ENCODE measurements at regions not wholly inside any gene's neighbourhood (a gene's known extent, or its start where the extent isn't known, plus 50 kb on each side); places are given as distances from the start of the nearest gene placed in this dataset.
A peak's percentile ranks its signal among the peaks of the same experiment; 100 is the strongest.

- Histone ChIP-seq H3K27ac (ENCODE audit: low read depth in 1 of 2, low read length in 2 of 2) (no peak overlapping the region), H3K4me1 (ENCODE audit: control insufficient read depth in 4 of 4, insufficient read depth in 4 of 4, low read length in 3 of 4) (no peaks in the 10 kb centered on the region), H3K9me3 (ENCODE audit: control insufficient read depth in 4 of 4, low read length in 3 of 4) (no peaks in the 10 kb centered on the region), H3K9ac (ENCODE audit: low read depth in 1 of 2, low read length in 2 of 2) (no peak overlapping the region), H3K27me3 (ENCODE audit: control insufficient read depth in 4 of 4, insufficient read depth in 4 of 4, low read length in 3 of 4) (peaks cover 0 to 3% (median 0%) of the 10 kb centered on the region in 4 donors), H3K36me3 (ENCODE audit: control insufficient read depth in 4 of 4, insufficient read depth in 3 of 4, low read depth in 1 of 4, low read length in 3 of 4) (no peaks in the 10 kb centered on the region), H3K4me3 (ENCODE audit: low read depth in 1 of 3, low read length in 3 of 3) (no peak overlapping the region)
- no peak for DNase-seq (ENCODE audit: low spot score)
- 97% methylated on average over 1 of the region's 1 CpG for WGBS
- no peak for TF ChIP-seq FOXA1 (IDR thresholded peaks at IDR 0.05)
- no peak for TF ChIP-seq NR2F2 (IDR thresholded peaks at IDR 0.05)
- no peak for TF ChIP-seq HNF4A (conservative IDR thresholded peaks at IDR 0.05)
- no peak for TF ChIP-seq RAD21 (IDR thresholded peaks at IDR 0.05)
- no peak for TF ChIP-seq MAX (IDR thresholded peaks at IDR 0.05)
- no peak for TF ChIP-seq ZBTB33 (IDR thresholded peaks at IDR 0.05)
- TF ChIP-seq GABPA (IDR thresholded peaks at IDR 0.05 in 1 of 2, conservative IDR thresholded peaks at IDR 0.05 in 1 of 2): no peak
- no peak for TF ChIP-seq REST (IDR thresholded peaks at IDR 0.05)
- TF ChIP-seq SP1 (IDR thresholded peaks at IDR 0.05): no peak
- TF ChIP-seq EGR1 (IDR thresholded peaks at IDR 0.05; ENCODE audit: low read depth in 2 of 2): no peak
- no peak for TF ChIP-seq ATF3 (IDR thresholded peaks at IDR 0.05)
- TF ChIP-seq RXRA (IDR thresholded peaks at IDR 0.05): no peak
Observed at GRCh38 chr9:69970001-69970533, 73.6 kb upstream of the MAMDC2 start.

- DNase-seq (ENCODE audit: low spot score): peak; percentile 56
- Histone ChIP-seq H3K27ac (ENCODE audit: low read depth in 1 of 2, low read length in 2 of 2) (no peak overlapping the region), H3K4me3 (ENCODE audit: low read depth in 1 of 3, low read length in 3 of 3) (no peak overlapping the region), H3K9ac (ENCODE audit: low read depth in 1 of 2, low read length in 2 of 2) (no peak overlapping the region), H3K9me3 (ENCODE audit: control insufficient read depth in 4 of 4, low read length in 3 of 4) (no peaks in the 10 kb centered on the region), H3K36me3 (ENCODE audit: control insufficient read depth in 4 of 4, insufficient read depth in 3 of 4, low read depth in 1 of 4, low read length in 3 of 4) (no peaks in the 10 kb centered on the region), H3K27me3 (ENCODE audit: control insufficient read depth in 4 of 4, insufficient read depth in 4 of 4, low read length in 3 of 4) (peaks cover 0 to 3% (median 0%) of the 10 kb centered on the region in 4 donors), H3K4me1 (ENCODE audit: control insufficient read depth in 4 of 4, insufficient read depth in 4 of 4, low read length in 3 of 4) (no peaks in the 10 kb centered on the region)
- 42% methylated on average over 16 of the region's 16 CpGs for whole genome bisulfite sequencing
- TF ChIP-seq CTCF (IDR thresholded peaks at IDR 0.05; ENCODE audit: low read depth, low read length, missing input control) (peak; percentile 81), JUND (IDR thresholded peaks at IDR 0.05) (no peak), RAD21 (IDR thresholded peaks at IDR 0.05) (peak; percentile 94 to 96), FOXA1 (IDR thresholded peaks at IDR 0.05) (no peak)
Observed at GRCh38 chr9:69971643-69972449, 71.8 kb upstream of the MAMDC2 start.

Data from liver (tissue), 8 donors.